ENCODE measurements at regions not wholly inside any gene's neighbourhood (a gene's known extent, or its start where the extent isn't known, plus 50 kb on each side); places are given as distances from the start of the nearest gene placed in this dataset.

GRCh38 chr10:113426181-113426877 is 126.5 kb upstream of the HABP2 start:
- TF ChIP-seq POLR2AphosphoS5 (IDR thresholded peaks at IDR 0.05), result no peak
- TF ChIP-seq CTCF (IDR thresholded peaks at IDR 0.05), result no peak
- TF ChIP-seq POLR2A (IDR thresholded peaks at IDR 0.05; ENCODE audit: low read depth), result no peak
- no peak for TF ChIP-seq EP300 (IDR thresholded peaks at IDR 0.05)

Measured in esophagus muscularis mucosa (tissue), 4 donors.